GM19468 (cell line): ENCODE measurements at regions not wholly inside any gene's neighbourhood (a gene's known extent, or its start where the extent isn't known, plus 50 kb on each side); places are given as distances from the start of the nearest gene placed in this dataset.

ENCODE experiments used
- ATAC-seq: cut with Tn5 transposase; IDR thresholded peaks from one replicate; pipeline ENCODE4 v1.9.1; 2021; ENCODE audit warnings: mild to moderate bottlenecking, moderate library complexity, moderate number of reproducible peaks; ENCODE audit not compliant: unreplicated experiment; ENCODE audit errors: extremely low read depth

GRCh38 chr16:85350146-85350728 is 238.0 kb upstream of the CIBAR2 start:
- no peak for ATAC-seq

- no peak for ATAC-seq
Observed at GRCh38 chr16:85350973-85351372, 238.7 kb upstream of the CIBAR2 start.

GRCh38 chr16:85353013-85353412 is 240.7 kb upstream of the CIBAR2 start:
- no peak for ATAC-seq

GRCh38 chr16:85353839-85354685 is 241.8 kb upstream of the CIBAR2 start:
- ATAC-seq = no peak

DNA sequence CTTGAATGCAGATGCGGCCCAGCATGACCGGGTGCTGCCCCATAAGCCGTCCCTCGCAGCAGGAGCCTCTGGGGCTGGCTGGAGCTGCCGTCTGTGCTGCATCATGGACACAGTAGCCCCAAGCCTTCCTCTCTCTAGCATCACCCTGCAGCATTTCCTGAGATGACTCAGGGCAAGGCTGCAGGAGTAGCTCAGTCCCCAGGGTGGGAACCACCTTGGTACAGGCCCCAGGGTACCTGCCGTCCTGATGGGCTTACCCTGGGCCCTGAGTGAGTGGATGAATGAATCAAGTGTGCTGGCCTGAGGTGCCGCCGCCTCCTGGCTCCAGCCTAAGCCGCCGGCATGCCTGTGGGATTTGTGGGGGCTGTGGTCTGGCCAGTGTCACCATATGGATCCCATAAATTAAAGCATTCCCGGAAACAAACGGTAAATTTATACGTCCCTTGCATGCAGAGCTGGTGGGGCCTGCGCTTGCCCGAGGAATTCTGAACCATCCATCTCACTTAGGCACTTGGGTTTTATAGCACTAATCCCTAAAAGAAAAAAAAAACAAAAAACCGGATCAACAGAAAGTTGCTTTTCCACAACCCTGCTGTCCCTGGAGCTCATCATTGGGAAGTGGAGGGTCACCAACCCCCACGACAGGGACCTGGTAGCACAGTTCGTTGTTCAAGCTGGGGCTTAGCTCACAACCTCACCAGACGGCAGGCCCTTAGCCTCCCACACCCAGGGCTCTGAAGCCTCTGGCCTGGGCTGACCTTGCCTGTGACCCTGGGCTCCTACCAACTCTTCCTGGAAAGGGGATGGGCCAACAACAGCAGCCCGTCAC is 242.6 kb upstream of the CIBAR2 start:
- ATAC-seq = no peak

DNA sequence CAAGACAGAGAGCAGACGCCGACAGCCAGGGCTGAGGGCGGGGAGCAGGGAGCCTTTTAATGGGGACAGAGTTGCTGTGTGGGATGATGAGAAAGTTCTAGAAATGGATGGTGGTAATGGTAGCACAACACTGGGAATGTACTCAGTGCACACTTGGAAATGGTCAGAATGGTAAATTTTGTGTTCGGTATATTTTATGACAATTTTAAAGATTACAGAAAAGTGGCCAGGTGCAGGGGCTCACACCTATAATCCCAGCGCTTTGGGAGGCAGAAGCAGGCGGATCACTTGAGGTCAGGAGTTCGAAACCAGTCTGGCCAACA is 243.2 kb upstream of the CIBAR2 start:
- ATAC-seq = no peak

DNA sequence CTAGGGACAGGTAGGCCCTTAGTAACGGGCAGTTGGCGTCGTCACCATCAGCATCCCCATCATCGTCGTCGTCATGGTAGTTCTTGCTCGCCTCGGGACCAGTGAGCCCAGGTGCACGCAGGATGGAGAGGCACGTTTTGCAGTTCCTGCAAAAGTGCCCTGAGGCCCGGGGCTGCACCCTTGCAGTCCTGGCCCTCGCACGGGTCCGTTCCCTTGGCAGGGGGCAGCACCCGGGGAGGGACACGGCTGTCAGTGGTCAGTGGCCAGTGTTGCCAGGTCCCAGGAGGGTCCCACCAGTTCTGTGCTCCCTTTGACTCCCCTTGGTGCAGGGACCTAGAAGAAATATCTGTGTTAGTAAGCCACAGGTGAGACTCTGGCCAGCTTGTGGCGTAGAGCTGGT is 243.9 kb upstream of the CIBAR2 start:
- ATAC-seq = no peak

- no peak for ATAC-seq
Observed at GRCh38 chr16:85357323-85357722, 245.1 kb upstream of the CIBAR2 start.

DNA sequence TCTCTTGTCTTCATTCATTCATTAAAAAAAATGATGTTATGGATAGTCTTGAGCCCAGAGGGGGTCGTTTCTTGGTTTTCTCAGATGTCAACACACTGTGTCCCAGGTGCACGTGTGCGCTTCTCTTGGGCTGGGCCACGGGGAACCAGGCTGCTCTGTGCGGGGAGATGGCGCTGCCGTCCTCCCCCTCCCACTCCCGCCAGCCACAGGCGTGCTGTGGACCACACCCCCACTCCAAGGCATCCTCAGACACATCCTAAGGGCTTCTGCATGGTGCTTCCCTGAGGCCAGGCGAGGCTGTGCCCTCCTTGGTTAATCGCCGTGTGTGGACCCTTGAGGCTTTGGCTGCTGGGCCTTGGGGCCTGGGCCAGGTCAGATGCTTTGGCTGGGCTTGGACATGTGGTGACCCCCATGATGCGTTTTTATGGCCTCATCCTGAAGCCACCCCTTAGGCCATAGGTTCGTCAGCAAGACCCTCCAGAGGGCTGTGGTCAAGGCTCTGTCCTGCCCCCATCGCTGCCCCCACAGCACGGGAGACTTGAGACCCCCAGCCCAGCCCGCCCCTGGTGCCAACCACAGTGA is 245.7 kb upstream of the CIBAR2 start:
- no peak for ATAC-seq

- ATAC-seq = no peak
Observed at GRCh38 chr16:85358704-85359146, 246.5 kb upstream of the CIBAR2 start.

- no peak for ATAC-seq
Observed at GRCh38 chr16:85359147-85359822, 247.0 kb upstream of the CIBAR2 start.

- no peak for ATAC-seq
Observed at GRCh38 chr16:85360323-85361277, 248.3 kb upstream of the CIBAR2 start.

DNA sequence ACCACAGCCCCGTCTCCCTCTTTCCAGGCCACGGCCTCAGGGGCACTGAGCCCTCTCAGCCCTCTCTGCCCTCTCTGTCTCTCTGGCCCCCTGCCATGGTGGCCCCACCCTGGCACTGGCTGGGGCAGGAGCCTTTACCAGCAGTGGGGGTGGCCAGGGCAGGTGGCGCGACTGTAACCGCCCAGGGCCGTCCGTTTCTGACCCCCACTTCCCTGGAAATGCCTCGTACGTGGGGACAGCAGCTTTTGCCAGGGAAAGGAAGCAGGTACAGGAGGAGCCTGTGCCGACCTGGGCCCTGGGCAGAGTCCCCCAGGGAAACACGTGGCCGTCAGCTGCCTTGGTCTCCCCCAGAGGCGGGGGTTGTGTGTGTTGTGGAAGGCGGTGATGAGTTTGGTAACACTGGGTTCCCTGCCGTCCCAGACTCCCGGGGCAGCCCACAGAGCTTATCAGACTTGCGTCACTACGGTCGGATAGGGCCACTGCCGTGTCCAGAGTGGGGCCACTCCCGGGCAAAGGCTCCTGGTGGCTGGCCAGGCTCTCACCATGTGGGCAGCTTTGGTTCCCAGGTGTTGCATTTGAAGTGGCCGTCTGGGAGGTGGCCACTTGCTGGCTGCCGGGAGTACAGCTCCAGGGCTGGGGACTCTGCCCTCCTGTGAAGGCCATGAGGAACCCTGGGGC is 249.3 kb upstream of the CIBAR2 start:
- no peak for ATAC-seq

DNA sequence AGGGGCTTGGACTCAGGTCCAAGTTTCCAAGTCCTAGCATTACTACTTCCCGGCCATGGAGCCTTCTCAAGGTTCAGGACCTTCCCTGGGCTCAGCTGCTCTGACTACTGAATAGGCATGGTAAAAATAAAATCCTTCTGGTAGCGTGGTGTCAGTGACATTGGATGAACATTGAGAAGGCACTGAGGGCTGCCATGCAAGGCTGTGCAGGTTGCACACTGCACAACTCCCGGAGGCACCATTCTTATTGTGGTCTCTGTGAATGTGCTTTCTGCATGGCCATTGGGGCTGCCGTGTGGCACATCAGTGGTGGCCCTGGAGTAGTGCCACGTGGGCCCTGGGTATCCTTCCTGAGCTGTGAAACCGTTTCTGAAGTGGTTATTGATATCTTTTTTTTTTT is 250.2 kb upstream of the CIBAR2 start:
- no peak for ATAC-seq

- ATAC-seq = no peak
Observed at GRCh38 chr16:85363427-85363826, 249.7 kb upstream of the GSE1 start.

GRCh38 chr16:85363881-85364280 is 249.2 kb upstream of the GSE1 start:
- ATAC-seq = no peak

DNA sequence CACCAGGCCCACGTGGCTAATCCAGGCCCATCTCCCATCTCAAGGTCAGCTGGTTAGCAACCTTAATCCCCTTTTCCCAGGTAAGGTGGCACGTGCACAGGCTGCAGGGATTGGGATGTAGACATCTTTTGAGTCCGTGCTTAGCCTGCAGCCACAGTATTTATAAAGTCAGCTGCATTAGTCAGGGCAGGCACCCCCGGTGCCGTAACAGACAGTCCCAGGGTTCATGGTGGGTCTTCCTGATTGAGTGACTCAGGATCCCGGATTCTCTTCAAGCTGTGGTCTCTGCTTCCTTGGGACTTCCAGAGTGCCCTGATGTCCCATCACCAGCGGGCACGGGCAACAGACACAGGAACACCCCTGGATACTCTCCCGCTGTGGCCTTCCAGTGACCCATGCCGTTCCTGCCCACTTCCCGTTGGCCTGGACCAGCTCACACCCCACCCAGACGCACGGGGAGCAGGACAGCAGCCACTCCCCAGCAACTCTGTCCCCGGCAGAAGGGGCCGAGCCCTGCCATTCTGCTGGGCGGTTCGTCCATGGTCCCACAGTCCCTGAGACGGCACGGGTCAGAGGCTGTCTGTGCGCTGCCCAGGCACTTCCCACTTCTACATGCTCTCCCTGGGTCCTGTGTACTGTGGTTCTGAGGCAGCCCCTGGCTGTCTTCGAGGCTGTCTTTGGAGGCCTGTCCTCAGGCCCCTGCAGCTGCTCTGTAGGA is 248.6 kb upstream of the GSE1 start:
- ATAC-seq = no peak

GRCh38 chr16:85365120-85365519 is 248.0 kb upstream of the GSE1 start:
- no peak for ATAC-seq
